ENCODE measurements at regions not wholly inside any gene's neighbourhood (a gene's known extent, or its start where the extent isn't known, plus 50 kb on each side); places are given as distances from the start of the nearest gene placed in this dataset.

- no peak for TF ChIP-seq CTCF (IDR thresholded peaks at IDR 0.05)
- no peak for TF ChIP-seq POLR2A (IDR thresholded peaks at IDR 0.05)
Observed at GRCh38 chr5:92444888-92445287, 1061.8 kb upstream of the ARRDC3 start.

Data from thyroid gland (tissue), 4 donors.